SK-N-SH (cell line): ENCODE measurements at regions not wholly inside any gene's neighbourhood (a gene's known extent, or its start where the extent isn't known, plus 50 kb on each side); places are given as distances from the start of the nearest gene placed in this dataset.
A peak's percentile ranks its signal among the peaks of the same experiment; 100 is the strongest.

ENCODE experiments used
- CTCF ChIA-PET: fragments of 300-600, 350-600 bp; formaldehyde crosslinking; extraction: SDS; loops from one replicate; lab custom pipeline; 2021; lab: Yijun Ruan, JAX
- POLR2A ChIA-PET: fragments of 350-600 bp; sonication (Branson Sonifier 250); formaldehyde crosslinking; extraction: SDS; loops from one replicate; lab custom pipeline; 2020; ENCODE audit warnings: antibody characterized with exemption, inconsistent platforms; lab: Yijun Ruan, JAX
- DNase-seq: peaks from one replicate; pipeline ENCODE4 v3.0.0; 2012
- H2AFZ ChIP-seq: fragments of 200-600 bp; sonication (generic); 2 replicates; pipeline ENCODE4 v1.8.1; 2016; ENCODE audit warnings: antibody characterized with exemption, mild to moderate bottlenecking, low read depth
- H3F3A ChIP-seq: fragments of 200-600 bp; sonication (generic); replicated peaks from 2 replicates; pipeline ENCODE3; 2016; ENCODE audit warnings: antibody characterized with exemption, mild to moderate bottlenecking; ENCODE audit not compliant: insufficient read depth
- H3K27ac ChIP-seq, 2 experiments: fragments of 200-500 bp in 1 of 2; fragments of 200-600 bp in 1 of 2; sonication (Bioruptor generic) in 1 of 2; sonication (generic), shearing (Covaris generic) in 1 of 2; 2 replicates each; pipeline versions ENCODE4 v1.5.1 to v1.6.1; 2014 to 2016; ENCODE audit warnings: low read depth in 2 of 2, inconsistent platforms in 1 of 2, low read length in 1 of 2, mild to moderate bottlenecking in 1 of 2, mixed read lengths in 1 of 2
- H3K27me3 ChIP-seq: fragments of 200-600 bp; sonication (generic), shearing (Covaris generic); 2 replicates; pipeline ENCODE4 v1.6.1; 2016; ENCODE audit warnings: mixed run types; ENCODE audit not compliant: insufficient read depth
- H3K36me3 ChIP-seq, 2 experiments: fragments of 200-500 bp in 1 of 2; fragments of 200-600 bp in 1 of 2; sonication (Bioruptor generic) in 1 of 2; sonication (generic) in 1 of 2; replicated peaks in 1 of 2; 2 replicates each; pipeline versions ENCODE3 to v1.5.1; 2014 to 2016; ENCODE audit warnings: low read length in 1 of 2, mild to moderate bottlenecking in 1 of 2; ENCODE audit not compliant: insufficient read depth in 2 of 2, control insufficient read depth in 1 of 2
- H3K4me1 ChIP-seq, 2 experiments: fragments of 200-500 bp in 1 of 2; fragments of 200-600 bp in 1 of 2; sonication (Bioruptor generic) in 1 of 2; sonication (generic), shearing (Covaris generic) in 1 of 2; 2 replicates each; pipeline versions ENCODE4 v1.5.1 to v1.6.1; 2014 to 2016; ENCODE audit warnings: low read depth in 1 of 2, low read length in 1 of 2, mixed run types in 1 of 2; ENCODE audit not compliant: insufficient read depth in 2 of 2, control insufficient read depth in 1 of 2
- H3K4me2 ChIP-seq: fragments of 200-600 bp; sonication (generic), shearing (Covaris generic); 2 replicates; pipeline ENCODE4 v1.6.1; 2017; ENCODE audit warnings: mixed run types
- H3K4me3 ChIP-seq, 2 experiments: fragments of 200-500 bp in 1 of 2; fragments of 200-600 bp in 1 of 2; sonication (Bioruptor generic) in 1 of 2; sonication (generic), shearing (Covaris generic) in 1 of 2; 2 replicates each; pipeline versions ENCODE4 v1.5.1 to v1.8.1; 2014 to 2016; ENCODE audit warnings: low read depth in 2 of 2, inconsistent platforms in 1 of 2, low read length in 1 of 2, mild to moderate bottlenecking in 1 of 2, mixed read lengths in 1 of 2, moderate library complexity in 1 of 2
- H3K79me2 ChIP-seq: fragments of 200-600 bp; sonication (generic); 2 replicates; pipeline ENCODE4 v1.8.1; 2017; ENCODE audit warnings: mild to moderate bottlenecking; ENCODE audit not compliant: insufficient read depth
- H3K9ac ChIP-seq: fragments of 200-600 bp; sonication (generic); 2 replicates; pipeline ENCODE4 v1.6.1; 2017; ENCODE audit warnings: mixed run types
- H3K9me2 ChIP-seq: fragments of 200-600 bp; sonication (generic); 2 replicates; pipeline ENCODE4 v1.6.1; 2017; ENCODE audit warnings: mixed run types
- H3K9me3 ChIP-seq: fragments of 200-600 bp; sonication (generic); 2 replicates; pipeline ENCODE4 v1.6.1; 2017; ENCODE audit warnings: mixed run types, mild to moderate bottlenecking, moderate library complexity
- H4K20me1 ChIP-seq: fragments of 200-600 bp; sonication (generic); 2 replicates; pipeline ENCODE4 v1.6.1; 2017; ENCODE audit warnings: mild to moderate bottlenecking, mixed run types; ENCODE audit not compliant: insufficient read depth
- CHD2 ChIP-seq: fragments of 150-350 bp; IDR thresholded peaks from 2 replicates; pipeline ENCODE4 v1.6.1; 2018; ENCODE audit warnings: low read length; ENCODE audit not compliant: partially characterized antibody
- CTCF ChIP-seq: fragments of 200-600 bp; sonication (generic); IDR thresholded peaks from 2 replicates; pipeline ENCODE4 v1.6.1; 2017; ENCODE audit warnings: antibody characterized with exemption, mild to moderate bottlenecking, moderate library complexity
- ELF1 ChIP-seq: IDR thresholded peaks from 2 replicates; pipeline ENCODE4 v1.4.0; 2012
- EZH2phosphoT487 ChIP-seq: fragments of 200-600 bp; sonication (generic); IDR thresholded peaks from 2 replicates; pipeline ENCODE4 v1.6.1; 2017; ENCODE audit warnings: low read depth, mixed run types, mild to moderate bottlenecking, antibody characterized with exemption, moderate library complexity, borderline replicate concordance
- FOXJ3 ChIP-seq: sonication (generic); formaldehyde crosslinking; IDR thresholded peaks from 2 replicates; pipeline ENCODE4 v1.5.1; 2020; ENCODE audit warnings: mild to moderate bottlenecking, missing genetic modification reagents
- GATA2 ChIP-seq: sonication (generic); formaldehyde crosslinking; IDR thresholded peaks from 2 replicates; pipeline ENCODE4 v1.5.0; 2020; ENCODE audit warnings: mild to moderate bottlenecking, missing genetic modification reagents
- IRF3 ChIP-seq: fragments of 150-350 bp; IDR thresholded peaks from 2 replicates; pipeline ENCODE4 v1.6.1; 2016; ENCODE audit warnings: mild to moderate bottlenecking, low read depth, low read length
- MAX ChIP-seq: IDR thresholded peaks from 2 replicates; pipeline ENCODE4 v1.4.0; 2012; ENCODE audit warnings: low read depth
- MEF2A ChIP-seq: IDR thresholded peaks from 2 replicates; pipeline ENCODE4 v1.4.0; 2012; ENCODE audit warnings: low read depth, borderline replicate concordance
- MXI1 ChIP-seq: IDR thresholded peaks from 2 replicates; pipeline ENCODE4 v1.6.1; 2012; ENCODE audit warnings: mild to moderate bottlenecking, low read depth, low read length, improper control_type of control experiment
- NFIC ChIP-seq: IDR thresholded peaks from 2 replicates; pipeline ENCODE4 v1.4.0; 2012; ENCODE audit warnings: borderline replicate concordance
- NRF1 ChIP-seq: IDR thresholded peaks from 2 replicates; pipeline ENCODE4 v1.6.1; 2012; ENCODE audit warnings: low read depth, mild to moderate bottlenecking, low read length
- PBX3 ChIP-seq: IDR thresholded peaks from 2 replicates; pipeline ENCODE4; 2012
- POLR2AphosphoS5 ChIP-seq: IDR thresholded peaks from 2 replicates; pipeline ENCODE4 v1.6.1; 2012; ENCODE audit warnings: low read depth, low read length
- RAD21 ChIP-seq: IDR thresholded peaks from 2 replicates; pipeline ENCODE4 v1.6.1; 2012; ENCODE audit warnings: mild to moderate bottlenecking, low read length
- RCOR1 ChIP-seq: fragments of 150-350 bp; IDR thresholded peaks from 2 replicates; pipeline ENCODE4 v1.6.1; 2017; ENCODE audit warnings: antibody characterized with exemption, low read length
- RFX5 ChIP-seq: IDR thresholded peaks from 2 replicates; pipeline ENCODE4 v1.6.1; 2012; ENCODE audit warnings: mild to moderate bottlenecking, improper control_type of control experiment, low read length
- TCF12 ChIP-seq: IDR thresholded peaks from 2 replicates; pipeline ENCODE4 v1.4.0; 2012
- TEAD4 ChIP-seq: IDR thresholded peaks from 2 replicates; pipeline ENCODE4 v1.4.0; 2012; ENCODE audit warnings: mild to moderate bottlenecking, borderline replicate concordance; ENCODE audit not compliant: insufficient read depth
- USF1 ChIP-seq: IDR thresholded peaks from 2 replicates; pipeline ENCODE4 v1.4.0; 2012; ENCODE audit warnings: low read depth, borderline replicate concordance
- YY1 ChIP-seq: IDR thresholded peaks from 2 replicates; pipeline ENCODE4 v1.4.0; 2012; ENCODE audit warnings: low read depth, mild to moderate bottlenecking
- WGBS: methylation state at CpG from one replicate; pipeline ENCODE4 v1.1.6; 2017; ENCODE audit warnings: low lambda C conversion rate; 5-methylcytosine and 5-hydroxymethylcytosine counted together

- Histone ChIP-seq H3K4me3 (no peak overlapping the region), H2AFZ (no peak overlapping the region; the same call in 1 of the 2 replicates), H3K9me3 (no peaks in the 10 kb centered on the region), H3K36me3 (no peaks in the 10 kb centered on the region), H3K27me3 (no peaks in the 10 kb centered on the region), H3K9me2 (no peaks in the 10 kb centered on the region), H3K27ac (peak overlapping the region in 1 of 2 experiments; percentile 42; a peak in 2 of 4 replicates), H3K4me1 (no peaks in the 10 kb centered on the region), H3K9ac (no peak overlapping the region), H4K20me1 (no peaks in the 10 kb centered on the region), H3K4me2 (no peak overlapping the region), H3K79me2 (no peaks in the 10 kb centered on the region), H3F3A (no peaks in the 10 kb centered on the region)
- ChIA-PET CTCF (interaction anchor here (0.9 kb wide), 1 partner anchor 425 kb away, joined by 3 read pairs; no protein-coding TSS in a partner anchor), POLR2A (no interaction called here)
- no peak for TF ChIP-seq GATA2 (CRISPR knock-in tag)
- peak; percentile 30; the same call in 1 of the 2 replicates for TF ChIP-seq PBX3
- no peak for TF ChIP-seq EZH2phosphoT487
- TF ChIP-seq TEAD4: no peak
- no peak for TF ChIP-seq MXI1
- no peak for TF ChIP-seq ELF1
- TF ChIP-seq USF1: no peak
- peak; percentile 66; the same call in 1 of the 2 replicates for TF ChIP-seq NFIC
- no peak for TF ChIP-seq RAD21
- no peak for TF ChIP-seq MEF2A
- no peak for TF ChIP-seq YY1
- TF ChIP-seq CTCF: no peak
- no peak for TF ChIP-seq RCOR1
- no peak for TF ChIP-seq NRF1
- TF ChIP-seq TCF12: peak; percentile 50
- no peak for TF ChIP-seq CHD2
- TF ChIP-seq FOXJ3: no peak
- TF ChIP-seq IRF3: no peak
- no peak for TF ChIP-seq RFX5
- TF ChIP-seq MAX: no peak
- TF ChIP-seq POLR2AphosphoS5: no peak
- 36% methylated on average over 2 of the region's 2 CpGs for WGBS
- no peak for DNase-seq
Measured at GRCh38 chr3:177960014-177960413, 576.2 kb upstream of the KCNMB2 start.
